ENCODE measurements at regions not wholly inside any gene's neighbourhood (a gene's known extent, or its start where the extent isn't known, plus 50 kb on each side); places are given as distances from the start of the nearest gene placed in this dataset.

DNA sequence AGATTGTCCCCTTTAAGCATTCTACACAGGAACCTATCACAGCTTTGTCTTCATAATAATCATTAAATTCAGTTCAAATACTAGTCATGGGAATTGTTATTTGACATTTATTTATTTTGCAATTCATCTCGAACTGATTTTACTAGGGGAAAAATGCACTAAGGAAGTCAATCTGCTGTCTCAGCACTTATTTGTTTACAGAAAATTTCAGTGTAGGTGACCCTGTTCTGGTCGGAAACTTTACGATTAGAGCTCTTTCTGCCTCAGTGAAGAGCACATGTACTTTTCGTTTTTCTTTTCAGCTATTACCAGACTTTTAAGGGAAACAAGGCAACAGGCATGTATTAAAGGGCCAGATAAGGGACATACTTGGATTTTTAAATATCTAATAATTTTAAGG is 1405.7 kb upstream of the ZEB2 start:
- H3K9me2 ChIP-seq (ENCODE audit: insufficient read depth), result no peaks in the 10 kb centered on the region
- H4K20me1 ChIP-seq (ENCODE audit: insufficient read depth), result no peaks in the 10 kb centered on the region
- H3K9me3 ChIP-seq (ENCODE audit: insufficient read depth, low read depth), result no peaks in the 10 kb centered on the region
- H3K4me2 ChIP-seq, result no peak overlapping the region
- CTCF ChIA-PET, result no interaction called here
- H3K27ac ChIP-seq, result no peak overlapping the region
- no peak overlapping the region for H3K4me3 ChIP-seq
- POLR2A ChIA-PET (ENCODE audit: unreplicated experiment), result no interaction called here
- TF ChIP-seq EZH2 (IDR thresholded peaks at IDR 0.05; ENCODE audit: low read depth) (no peak), CTCF (conservative IDR thresholded peaks at IDR 0.05) (no peak)
- intact Hi-C loops (cut with micrococcal nuclease; ENCODE audit: unreplicated experiment), result no loop called here
- H3F3A ChIP-seq (ENCODE audit: insufficient read depth, low read depth), result no peaks in the 10 kb centered on the region
- no peak for DNase-seq
- no peaks in the 10 kb centered on the region for H3K36me3 ChIP-seq (ENCODE audit: low read depth)
- H3K79me2 ChIP-seq (ENCODE audit: low read depth), result no peaks in the 10 kb centered on the region
- no peaks in the 10 kb centered on the region for H3K4me1 ChIP-seq (replicated peaks; ENCODE audit: insufficient read depth)
- no peaks in the 10 kb centered on the region for H3K27me3 ChIP-seq (ENCODE audit: insufficient read depth, low read depth)
- H2AFZ ChIP-seq, result no peak overlapping the region
- no TSS peak for BruUV-seq (replicated peaks)

DNA sequence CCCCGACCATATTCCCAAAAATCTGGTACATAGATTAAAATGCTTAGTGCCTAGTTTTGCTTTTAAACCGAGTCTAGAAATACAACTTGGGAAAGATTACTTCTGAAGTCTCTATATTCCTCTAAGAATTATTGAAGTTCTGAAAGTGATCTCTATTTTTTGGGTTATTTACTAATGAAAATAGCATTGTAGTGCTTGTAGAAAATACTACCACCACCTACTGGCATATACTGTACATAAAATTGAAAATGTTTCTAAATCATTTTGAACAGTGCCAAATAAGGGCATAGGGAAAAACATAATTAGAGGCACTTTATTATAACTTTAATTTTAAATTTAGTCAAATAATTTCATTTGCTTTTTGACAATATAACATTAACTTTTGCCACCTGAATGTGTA is 1399.6 kb upstream of the ZEB2 start:
- Histone ChIP-seq H3K27me3 (ENCODE audit: insufficient read depth, low read depth) (no peaks in the 10 kb centered on the region), H3K4me3 (no peak overlapping the region), H3K4me2 (no peak overlapping the region), H3K79me2 (ENCODE audit: low read depth) (no peaks in the 10 kb centered on the region), H3K27ac (no peak overlapping the region), H4K20me1 (ENCODE audit: insufficient read depth) (no peaks in the 10 kb centered on the region), H3K36me3 (ENCODE audit: low read depth) (no peaks in the 10 kb centered on the region), H3K4me1 (replicated peaks; ENCODE audit: insufficient read depth) (no peaks in the 10 kb centered on the region), H3K9me3 (ENCODE audit: insufficient read depth, low read depth) (no peaks in the 10 kb centered on the region), H3F3A (ENCODE audit: insufficient read depth, low read depth) (no peaks in the 10 kb centered on the region), H3K9me2 (ENCODE audit: insufficient read depth) (no peaks in the 10 kb centered on the region), H2AFZ (no peak overlapping the region)
- no TSS peak for BruUV-seq (replicated peaks)
- ChIA-PET CTCF (no interaction called here), POLR2A (ENCODE audit: unreplicated experiment) (no interaction called here)
- no peak for DNase-seq
- intact Hi-C loops (cut with micrococcal nuclease; ENCODE audit: unreplicated experiment), result no loop called here
- TF ChIP-seq EZH2 (IDR thresholded peaks at IDR 0.05; ENCODE audit: low read depth) (no peak), CTCF (conservative IDR thresholded peaks at IDR 0.05) (peak; percentile 58)

- Histone ChIP-seq H3K27ac (no peak overlapping the region), H3K4me1 (replicated peaks; ENCODE audit: insufficient read depth) (no peaks in the 10 kb centered on the region), H3K9me2 (ENCODE audit: insufficient read depth) (no peaks in the 10 kb centered on the region), H3F3A (ENCODE audit: insufficient read depth, low read depth) (no peaks in the 10 kb centered on the region), H3K79me2 (ENCODE audit: low read depth) (no peaks in the 10 kb centered on the region), H4K20me1 (ENCODE audit: insufficient read depth) (no peaks in the 10 kb centered on the region), H2AFZ (no peak overlapping the region), H3K4me3 (no peak overlapping the region), H3K27me3 (ENCODE audit: insufficient read depth, low read depth) (no peaks in the 10 kb centered on the region), H3K4me2 (no peak overlapping the region), H3K36me3 (ENCODE audit: low read depth) (no peaks in the 10 kb centered on the region), H3K9me3 (ENCODE audit: insufficient read depth, low read depth) (no peaks in the 10 kb centered on the region)
- TF ChIP-seq EZH2 (IDR thresholded peaks at IDR 0.05; ENCODE audit: low read depth), result no peak
- CTCF ChIA-PET, result no interaction called here
- POLR2A ChIA-PET (ENCODE audit: unreplicated experiment), result no interaction called here
- DNase-seq, result no peak
- intact Hi-C loops (cut with micrococcal nuclease; ENCODE audit: unreplicated experiment), result no loop called here
- BruUV-seq (replicated peaks), result no TSS peak
Measured at GRCh38 chr2:145918951-145919350, 1399.0 kb upstream of the ZEB2 start.

DNA sequence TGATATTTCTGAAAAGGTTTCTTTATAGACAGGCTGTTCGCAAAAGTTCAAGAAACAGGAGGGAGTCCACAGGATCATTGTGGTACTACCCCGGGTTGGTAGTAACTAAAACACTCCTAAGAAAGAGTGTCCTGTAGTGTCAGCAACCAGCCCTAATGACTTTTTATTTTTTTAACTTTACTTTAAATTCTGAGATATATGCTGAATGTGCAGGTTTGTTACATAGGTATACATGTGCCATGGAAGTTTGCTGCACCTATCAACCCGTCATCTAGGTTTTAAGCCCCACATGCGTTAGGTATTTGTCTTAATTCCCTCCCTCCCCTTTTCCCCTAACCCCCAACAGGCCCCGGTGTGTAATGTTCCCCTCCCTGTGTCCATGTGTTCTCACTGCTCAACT is 1396.9 kb upstream of the ZEB2 start:
- H3K27ac ChIP-seq, result no peak overlapping the region
- no peak for TF ChIP-seq EZH2 (IDR thresholded peaks at IDR 0.05; ENCODE audit: low read depth)
- no peak for TF ChIP-seq CTCF (conservative IDR thresholded peaks at IDR 0.05)
- no peak overlapping the region for H3K4me2 ChIP-seq
- no TSS peak for BruUV-seq (replicated peaks)
- no peaks in the 10 kb centered on the region for H3K36me3 ChIP-seq (ENCODE audit: low read depth)
- ChIA-PET POLR2A (ENCODE audit: unreplicated experiment) (no interaction called here), CTCF (no interaction called here)
- H3K9me2 ChIP-seq (ENCODE audit: insufficient read depth), result no peaks in the 10 kb centered on the region
- H3K4me1 ChIP-seq (replicated peaks; ENCODE audit: insufficient read depth), result no peaks in the 10 kb centered on the region
- no peaks in the 10 kb centered on the region for H3F3A ChIP-seq (ENCODE audit: insufficient read depth, low read depth)
- H3K27me3 ChIP-seq (ENCODE audit: insufficient read depth, low read depth), result no peaks in the 10 kb centered on the region
- no peak overlapping the region for H2AFZ ChIP-seq
- intact Hi-C loops (cut with micrococcal nuclease; ENCODE audit: unreplicated experiment), result no loop called here
- no peaks in the 10 kb centered on the region for H3K9me3 ChIP-seq (ENCODE audit: insufficient read depth, low read depth)
- H4K20me1 ChIP-seq (ENCODE audit: insufficient read depth), result no peaks in the 10 kb centered on the region
- H3K4me3 ChIP-seq, result no peak overlapping the region
- no peaks in the 10 kb centered on the region for H3K79me2 ChIP-seq (ENCODE audit: low read depth)
- DNase-seq, result no peak
